ENCODE measurements at regions not wholly inside any gene's neighbourhood (a gene's known extent, or its start where the extent isn't known, plus 50 kb on each side); places are given as distances from the start of the nearest gene placed in this dataset.

- H3K9me3 ChIP-seq = no peaks in the 10 kb centered on the region
- DNase-seq = no peak
- H3K4me1 ChIP-seq = no peaks in the 10 kb centered on the region
- H3K27ac ChIP-seq = no peak overlapping the region
- no peaks in the 10 kb centered on the region for H3K36me3 ChIP-seq
- TF ChIP-seq POLR2A (IDR thresholded peaks at IDR 0.05) (no peak), CTCF (IDR thresholded peaks at IDR 0.05) (no peak)
- H3K27me3 ChIP-seq = no peaks in the 10 kb centered on the region
- H3K4me3 ChIP-seq = no peak overlapping the region
Observed at GRCh38 chr4:165720411-165721082, 152.5 kb upstream of the TLL1 start.

DNA sequence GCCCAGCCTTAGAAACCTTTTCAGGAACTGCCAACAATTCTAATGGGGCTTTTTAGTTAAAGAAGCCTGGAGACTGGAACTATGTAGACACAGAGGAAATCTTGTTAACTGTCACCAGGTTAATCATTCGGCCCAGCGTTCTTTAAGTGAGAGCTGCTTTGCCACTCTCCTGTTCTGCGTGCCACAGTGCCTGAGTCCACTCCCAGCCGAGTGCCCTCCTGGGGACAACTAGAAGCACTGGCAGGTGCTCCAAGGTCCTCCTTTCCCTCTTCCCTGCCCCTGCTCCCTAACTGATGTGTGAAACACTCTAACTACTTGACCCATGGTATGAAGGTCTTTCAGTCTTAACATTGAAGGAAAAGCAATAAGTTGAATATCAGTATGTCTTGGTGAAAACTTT lies 151.2 kb upstream of the TLL1 start:
- Histone ChIP-seq H3K9me3 (no peaks in the 10 kb centered on the region), H3K4me3 (no peak overlapping the region), H3K36me3 (no peaks in the 10 kb centered on the region), H3K27me3 (no peaks in the 10 kb centered on the region), H3K27ac (no peak overlapping the region), H3K4me1 (no peaks in the 10 kb centered on the region)
- DNase-seq = no peak
- TF ChIP-seq POLR2A (IDR thresholded peaks at IDR 0.05) = no peak
- no peak for TF ChIP-seq CTCF (IDR thresholded peaks at IDR 0.05)

GRCh38 chr4:165723051-165723795 lies 149.8 kb upstream of the TLL1 start:
- Histone ChIP-seq H3K36me3 (no peaks in the 10 kb centered on the region), H3K4me3 (no peak overlapping the region), H3K27me3 (no peaks in the 10 kb centered on the region), H3K27ac (no peak overlapping the region), H3K4me1 (no peaks in the 10 kb centered on the region), H3K9me3 (no peaks in the 10 kb centered on the region)
- no peak for DNase-seq
- TF ChIP-seq POLR2A (IDR thresholded peaks at IDR 0.05) (no peak), CTCF (IDR thresholded peaks at IDR 0.05) (no peak)

GRCh38 chr4:165724786-165725185 lies 148.3 kb upstream of the TLL1 start:
- Histone ChIP-seq H3K9me3 (no peaks in the 10 kb centered on the region), H3K27ac (no peak overlapping the region), H3K4me1 (no peaks in the 10 kb centered on the region), H3K4me3 (no peak overlapping the region), H3K36me3 (no peaks in the 10 kb centered on the region), H3K27me3 (no peaks in the 10 kb centered on the region)
- no peak for TF ChIP-seq CTCF (IDR thresholded peaks at IDR 0.05)
- no peak for TF ChIP-seq POLR2A (IDR thresholded peaks at IDR 0.05)
- DNase-seq = no peak

DNA sequence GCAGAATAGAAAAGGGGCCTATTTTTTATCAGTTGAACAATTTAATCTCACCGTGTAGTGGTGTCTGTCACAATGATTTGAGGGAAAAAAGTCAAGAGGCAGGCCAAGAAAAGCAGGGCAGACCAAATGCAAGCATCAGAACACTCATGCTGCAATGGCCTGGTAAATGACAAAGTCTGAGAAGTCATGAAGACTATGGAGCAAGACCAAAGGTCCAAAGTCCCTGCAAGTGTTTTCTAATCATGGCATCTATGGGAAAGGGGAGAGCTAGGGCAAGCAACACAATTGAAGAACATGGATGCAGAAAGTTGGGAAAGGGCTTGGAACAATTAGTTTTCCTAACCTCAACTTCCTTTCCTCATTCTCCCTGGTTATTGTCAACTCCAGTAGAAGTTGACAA lies 147.7 kb upstream of the TLL1 start:
- TF ChIP-seq CTCF (IDR thresholded peaks at IDR 0.05) (no peak), POLR2A (IDR thresholded peaks at IDR 0.05) (no peak)
- no peak for DNase-seq
- no peaks in the 10 kb centered on the region for H3K4me1 ChIP-seq
- H3K9me3 ChIP-seq = no peaks in the 10 kb centered on the region
- no peaks in the 10 kb centered on the region for H3K27me3 ChIP-seq
- H3K27ac ChIP-seq = no peak overlapping the region
- H3K4me3 ChIP-seq = no peak overlapping the region
- no peaks in the 10 kb centered on the region for H3K36me3 ChIP-seq

All from Peyer's patch (tissue), 4 donors.